ENCODE measurements at regions not wholly inside any gene's neighbourhood (a gene's known extent, or its start where the extent isn't known, plus 50 kb on each side); places are given as distances from the start of the nearest gene placed in this dataset.
"Not testable (repeated sequence)": the region's sequence is repeated elsewhere in the genome, so short reads cannot be mapped to it uniquely, and the experiment has no call there.

GRCh38 chr14:86790408-86791364 lies 1202.3 kb downstream of the GALC start:
- no peak for DNase-seq (ENCODE audit: low spot score)

GRCh38 chr14:86788224-86788623 lies 1204.8 kb downstream of the GALC start:
- DNase-seq (ENCODE audit: low spot score), result no peak

- DNase-seq (ENCODE audit: low spot score), result no peak
These were observed 1205.3 kb downstream of the GALC start for GRCh38 chr14:86787717-86788116.

GRCh38 chr14:86782092-86782580 lies 1210.8 kb downstream of the GALC start:
- no peak for DNase-seq (ENCODE audit: low spot score)

- DNase-seq (ENCODE audit: low spot score), result no peak
These were observed 1212.0 kb downstream of the GALC start for GRCh38 chr14:86780876-86781510.

GRCh38 chr14:86780461-86780860 lies 1212.5 kb downstream of the GALC start:
- no peak for DNase-seq (ENCODE audit: low spot score)

GRCh38 chr14:86779416-86779815 lies 1213.6 kb downstream of the GALC start:
- no peak for DNase-seq (ENCODE audit: low spot score)

- no peak for DNase-seq (ENCODE audit: low spot score)
These were observed 1214.9 kb downstream of the GALC start for GRCh38 chr14:86777963-86778602.

- not testable (repeated sequence) for DNase-seq (ENCODE audit: low spot score)
These were observed 1217.1 kb downstream of the GALC start for GRCh38 chr14:86775896-86776295.

GRCh38 chr14:86774916-86775315 lies 1218.1 kb downstream of the GALC start:
- no peak for DNase-seq (ENCODE audit: low spot score)

- no peak for DNase-seq (ENCODE audit: low spot score)
These were observed 1220.9 kb downstream of the GALC start for GRCh38 chr14:86772075-86772474.

GRCh38 chr14:86770186-86770585 lies 1222.8 kb downstream of the GALC start:
- DNase-seq (ENCODE audit: low spot score), result no peak

GRCh38 chr14:86766469-86766868 lies 1226.5 kb downstream of the GALC start:
- DNase-seq (ENCODE audit: low spot score), result no peak

GRCh38 chr14:86761611-86762010 lies 1231.4 kb downstream of the GALC start:
- DNase-seq (ENCODE audit: low spot score), result no peak

GRCh38 chr14:86756521-86757190 lies 1226.7 kb downstream of the FLRT2 start:
- DNase-seq (ENCODE audit: low spot score), result no peak

GRCh38 chr14:86750488-86750887 lies 1220.5 kb downstream of the FLRT2 start:
- DNase-seq (ENCODE audit: low spot score), result not testable (repeated sequence)

- no peak for DNase-seq (ENCODE audit: low spot score)
These were observed 1209.8 kb downstream of the FLRT2 start for GRCh38 chr14:86739761-86740160.

GRCh38 chr14:86731427-86731826 lies 1201.5 kb downstream of the FLRT2 start:
- DNase-seq (ENCODE audit: low spot score), result not testable (repeated sequence)

GRCh38 chr14:86723254-86723624 lies 1193.3 kb downstream of the FLRT2 start:
- DNase-seq (ENCODE audit: low spot score), result no peak

- DNase-seq (ENCODE audit: low spot score), result no peak
These were observed 1192.8 kb downstream of the FLRT2 start for GRCh38 chr14:86722612-86723253.

GRCh38 chr14:86714575-86714974 lies 1184.6 kb downstream of the FLRT2 start:
- DNase-seq (ENCODE audit: low spot score), result no peak

GRCh38 chr14:86714153-86714552 lies 1184.2 kb downstream of the FLRT2 start:
- DNase-seq (ENCODE audit: low spot score), result no peak

Measured in HuH-7 (cell line).